Cardiac fibroblast (primary cell): ENCODE measurements at regions not wholly inside any gene's neighbourhood (a gene's known extent, or its start where the extent isn't known, plus 50 kb on each side); places are given as distances from the start of the nearest gene placed in this dataset.

ENCODE experiments used
- DNase-seq, 2 donors: peaks; one replicate each; pipeline versions ENCODE4 v3.0.0 to v3.0.0-alpha.2; 2010; ENCODE audit warnings: low read depth in 2 of 2
- H3K4me3 ChIP-seq, 2 donors: replicated peaks in 1 of 2; 1 replicate in 1 of 2; 2 replicates in 1 of 2; pipeline ENCODE4 v1.5.1; 2011; ENCODE audit warnings: low read depth in 2 of 2, low read length in 2 of 2, mild to moderate bottlenecking in 2 of 2, moderate library complexity in 1 of 2
- TF ChIP-seq, protein P1 (sequence below): IDR thresholded peaks from one replicate; pipeline ENCODE4 v1.5.1; 2011; ENCODE audit warnings: low read depth, mild to moderate bottlenecking, low read length, inconsistent platforms

DNA sequence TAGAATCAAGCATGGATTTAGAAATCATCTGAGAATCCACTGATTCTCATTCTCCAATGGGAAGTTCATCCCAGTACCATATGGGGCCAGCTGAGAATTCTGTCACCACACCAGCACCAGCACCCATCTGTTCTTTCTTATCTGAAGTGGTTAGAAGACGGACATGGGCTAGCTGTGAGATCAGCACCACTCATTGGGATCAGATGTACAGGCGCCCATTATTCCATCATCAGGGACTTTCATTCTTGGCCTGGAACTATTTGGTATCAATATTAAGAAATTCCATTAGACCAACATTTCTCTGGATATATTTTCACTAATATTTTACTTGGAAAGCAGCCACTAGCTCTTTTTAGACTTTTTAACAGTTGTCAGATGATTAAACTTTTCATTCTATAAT, 185.9 kb upstream of the LINC00305 start:
- no peak for DNase-seq
- H3K4me3 ChIP-seq = no peak overlapping the region
- TF ChIP-seq, protein P1, sequence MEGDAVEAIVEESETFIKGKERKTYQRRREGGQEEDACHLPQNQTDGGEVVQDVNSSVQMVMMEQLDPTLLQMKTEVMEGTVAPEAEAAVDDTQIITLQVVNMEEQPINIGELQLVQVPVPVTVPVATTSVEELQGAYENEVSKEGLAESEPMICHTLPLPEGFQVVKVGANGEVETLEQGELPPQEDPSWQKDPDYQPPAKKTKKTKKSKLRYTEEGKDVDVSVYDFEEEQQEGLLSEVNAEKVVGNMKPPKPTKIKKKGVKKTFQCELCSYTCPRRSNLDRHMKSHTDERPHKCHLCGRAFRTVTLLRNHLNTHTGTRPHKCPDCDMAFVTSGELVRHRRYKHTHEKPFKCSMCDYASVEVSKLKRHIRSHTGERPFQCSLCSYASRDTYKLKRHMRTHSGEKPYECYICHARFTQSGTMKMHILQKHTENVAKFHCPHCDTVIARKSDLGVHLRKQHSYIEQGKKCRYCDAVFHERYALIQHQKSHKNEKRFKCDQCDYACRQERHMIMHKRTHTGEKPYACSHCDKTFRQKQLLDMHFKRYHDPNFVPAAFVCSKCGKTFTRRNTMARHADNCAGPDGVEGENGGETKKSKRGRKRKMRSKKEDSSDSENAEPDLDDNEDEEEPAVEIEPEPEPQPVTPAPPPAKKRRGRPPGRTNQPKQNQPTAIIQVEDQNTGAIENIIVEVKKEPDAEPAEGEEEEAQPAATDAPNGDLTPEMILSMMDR = no peak

- H3K4me3 ChIP-seq = no peak overlapping the region
- TF ChIP-seq, protein P1 = no peak
- no peak for DNase-seq
These were observed 184.7 kb upstream of the LINC00305 start for GRCh38 chr18:64333584-64333983.

DNA sequence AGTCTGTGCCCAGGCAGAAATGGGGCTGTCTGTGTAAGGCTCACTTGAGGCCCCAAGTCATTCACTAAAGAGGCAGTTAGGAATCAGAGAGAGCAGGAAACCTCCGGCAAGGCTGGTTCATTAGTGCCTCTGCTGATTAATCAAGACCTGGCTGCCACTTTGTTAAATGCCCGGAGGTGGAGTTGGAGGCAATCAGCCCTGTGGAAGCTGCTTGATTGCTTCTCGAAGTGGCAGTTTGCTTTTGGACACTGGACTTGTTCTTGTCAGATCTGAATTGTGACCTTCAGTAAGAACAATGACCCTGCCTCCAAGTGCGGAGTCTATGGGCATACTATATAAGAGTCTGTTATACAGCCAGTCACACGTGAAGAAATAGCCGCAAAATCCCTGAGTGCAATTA, 183.9 kb upstream of the LINC00305 start:
- no peak for DNase-seq
- TF ChIP-seq, protein P1 = no peak

GRCh38 chr18:64331419-64331818, 182.5 kb upstream of the LINC00305 start:
- TF ChIP-seq, protein P1 = no peak
- DNase-seq = no peak
- H3K4me3 ChIP-seq = no peak overlapping the region

More for the DNA sequence above, 183.9 kb upstream of the LINC00305 start:
- H3K4me3 ChIP-seq = no peak overlapping the region

DNA sequence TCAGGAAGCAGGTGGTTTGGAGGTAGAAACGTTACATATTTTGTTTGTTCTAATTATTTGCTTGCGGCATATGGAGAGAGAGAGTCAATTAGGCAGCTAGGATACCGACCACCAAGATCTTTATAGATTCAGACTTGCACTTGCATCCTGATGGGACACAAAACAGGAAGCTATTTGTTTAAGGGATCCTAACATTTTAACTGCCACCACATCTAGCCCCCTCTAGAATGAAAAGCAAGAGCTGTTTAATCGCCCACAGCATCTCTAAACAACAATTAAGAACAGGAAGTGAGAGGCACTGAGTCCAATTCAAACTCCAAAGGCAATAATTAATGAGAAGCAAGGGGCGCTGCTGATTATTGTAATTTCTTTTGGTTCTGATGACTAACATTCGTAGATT, 182.0 kb upstream of the LINC00305 start:
- H3K4me3 ChIP-seq = no peak overlapping the region
- TF ChIP-seq, protein P1 = no peak
- no peak for DNase-seq

DNA sequence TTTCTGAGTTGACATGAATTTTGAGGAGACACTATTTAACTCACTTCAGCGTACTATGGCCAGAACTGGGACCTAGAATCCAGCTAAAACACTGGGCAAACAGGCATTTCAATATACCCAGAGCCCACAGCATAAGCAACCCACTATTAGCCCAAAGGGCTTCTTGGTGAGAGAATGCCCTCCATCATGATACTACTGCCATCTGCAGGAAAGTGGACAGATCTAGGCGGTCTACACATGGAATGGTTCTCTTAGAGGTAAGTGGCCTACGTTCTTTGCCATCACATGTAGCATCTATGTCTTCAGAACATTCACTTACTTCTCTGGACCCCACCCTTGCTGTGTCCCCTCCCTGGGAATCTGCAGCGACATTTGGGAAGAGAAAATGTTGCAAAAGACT, 181.3 kb upstream of the LINC00305 start:
- DNase-seq = no peak
- H3K4me3 ChIP-seq = no peak overlapping the region
- TF ChIP-seq, protein P1 = no peak

DNA sequence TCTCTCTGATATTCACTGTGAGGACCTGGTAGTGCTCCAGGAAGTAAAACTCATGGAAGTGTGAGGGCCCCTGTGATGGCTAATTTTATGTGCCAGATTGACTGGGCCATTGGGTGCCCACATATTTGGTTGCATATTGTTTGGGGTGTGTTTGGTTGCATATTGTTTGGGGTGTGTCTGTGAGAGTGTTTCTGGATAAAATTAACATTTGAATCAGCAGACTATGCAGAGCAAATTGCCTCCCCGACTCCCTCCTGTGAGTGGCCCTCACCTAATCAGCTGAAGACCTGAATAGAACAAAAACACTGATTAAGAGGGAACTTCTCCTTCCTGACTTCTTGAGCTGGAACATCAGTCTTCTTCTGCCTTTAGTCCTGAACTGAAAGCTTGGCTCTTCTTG, 173.3 kb upstream of the LINC00305 start:
- no peak for DNase-seq
- no peak overlapping the region for H3K4me3 ChIP-seq

More for the DNA sequence above, 173.3 kb upstream of the LINC00305 start:
- TF ChIP-seq, protein P1 = no peak
